HEK293 (cell line): ENCODE measurements at regions not wholly inside any gene's neighbourhood (a gene's known extent, or its start where the extent isn't known, plus 50 kb on each side); places are given as distances from the start of the nearest gene placed in this dataset.

Source experiments
- CTCF ChIA-PET: fragments of 350-600 bp; formaldehyde crosslinking; extraction: SDS; loops from one replicate; lab custom pipeline; 2021; ENCODE audit warnings: antibody characterized with exemption; lab: Yijun Ruan, JAX
- POLR2A ChIA-PET: fragments of 300-600 bp; formaldehyde crosslinking; extraction: SDS; loops from one replicate; lab custom pipeline; 2020; ENCODE audit warnings: antibody characterized with exemption, inconsistent platforms; lab: Yijun Ruan, JAX
- H3K27ac ChIP-seq: fragments of 200-500 bp; sonication (Bioruptor generic); 2 replicates; pipeline ENCODE4 v1.5.1; 2014; ENCODE audit warnings: low read depth, low read length, control low read depth, inconsistent platforms; ENCODE audit errors: extremely low read depth
- H3K36me3 ChIP-seq, 2 experiments: fragments of 200-500 bp in 1 of 2; sonication (Bioruptor generic) in 1 of 2; 1 replicate in 1 of 2; 2 replicates in 1 of 2; pipeline ENCODE4 v1.5.1; 2014 to 2017; ENCODE audit warnings: inconsistent platforms in 2 of 2, low read length in 2 of 2; ENCODE audit not compliant: control insufficient read depth in 2 of 2, insufficient read depth in 1 of 2
- H3K4me1 ChIP-seq: fragments of 200-500 bp; sonication (Bioruptor generic); 2 replicates; pipeline ENCODE4 v1.5.1; 2014; ENCODE audit warnings: mild to moderate bottlenecking, low read length, inconsistent platforms; ENCODE audit not compliant: control insufficient read depth, insufficient read depth
- H3K4me3 ChIP-seq: 2 replicates; pipeline ENCODE4 v1.5.1; 2011; ENCODE audit warnings: low read depth, mild to moderate bottlenecking, control low read depth, low read length, moderate library complexity
- H3K9me3 ChIP-seq: fragments of 200-500 bp; sonication (Bioruptor generic); 2 replicates; pipeline ENCODE4 v1.5.1; 2014; ENCODE audit warnings: low read depth, low read length, inconsistent platforms; ENCODE audit not compliant: control insufficient read depth, insufficient read depth
- BCL11A ChIP-seq: fragments of 450-650 bp; formaldehyde crosslinking; IDR thresholded peaks from 2 replicates; pipeline ENCODE4 v1.5.1; 2016; ENCODE audit warnings: low read depth, missing biosample characterization, missing genetic modification characterization
- GLI4 ChIP-seq: fragments of 450-650 bp; formaldehyde crosslinking; IDR thresholded peaks from 2 replicates; pipeline ENCODE4 v1.5.1; 2016; ENCODE audit warnings: missing biosample characterization, missing genetic modification characterization
- ZBTB20 ChIP-seq: fragments of 450-650 bp; formaldehyde crosslinking; IDR thresholded peaks from 2 replicates; pipeline ENCODE4 v1.5.1; 2016; ENCODE audit warnings: missing biosample characterization, missing genetic modification characterization
- ZBTB8A ChIP-seq: fragments of 450-650 bp; formaldehyde crosslinking; IDR thresholded peaks from 2 replicates; pipeline ENCODE4 v1.5.1; 2016; ENCODE audit warnings: missing biosample characterization, missing genetic modification characterization
- ZFP69B ChIP-seq: fragments of 450-650 bp; formaldehyde crosslinking; IDR thresholded peaks from 2 replicates; pipeline ENCODE4 v1.5.1; 2016; ENCODE audit warnings: missing biosample characterization, missing genetic modification characterization
- ZNF138 ChIP-seq: fragments of 450-650 bp; formaldehyde crosslinking; IDR thresholded peaks from 2 replicates; pipeline ENCODE4 v1.5.1; 2016; ENCODE audit warnings: missing biosample characterization, missing genetic modification characterization, borderline replicate concordance
- ZNF140 ChIP-seq: fragments of 450-650 bp; formaldehyde crosslinking; IDR thresholded peaks from 2 replicates; pipeline ENCODE4 v1.5.1; 2016; ENCODE audit warnings: missing biosample characterization, missing genetic modification characterization
- ZNF404 ChIP-seq: fragments of 450-650 bp; formaldehyde crosslinking; IDR thresholded peaks from 2 replicates; pipeline ENCODE4 v1.5.1; 2017; ENCODE audit warnings: missing biosample characterization, missing genetic modification characterization
- ZNF510 ChIP-seq: fragments of 450-650 bp; formaldehyde crosslinking; IDR thresholded peaks from 2 replicates; pipeline ENCODE4 v1.5.1; 2018; ENCODE audit warnings: mild to moderate bottlenecking, missing genetic modification characterization, missing biosample characterization; ENCODE audit not compliant: insufficient replicate concordance
- ZNF529 ChIP-seq: fragments of 450-650 bp; formaldehyde crosslinking; IDR thresholded peaks from 2 replicates; pipeline ENCODE4 v1.5.1; 2017; ENCODE audit warnings: missing genetic modification characterization, missing biosample characterization; ENCODE audit not compliant: insufficient replicate concordance
- ZNF544 ChIP-seq: fragments of 450-650 bp; formaldehyde crosslinking; IDR thresholded peaks from 2 replicates; pipeline ENCODE4 v1.5.0; 2017; ENCODE audit warnings: missing biosample characterization, missing genetic modification characterization
- ZNF548 ChIP-seq: fragments of 450-650 bp; formaldehyde crosslinking; IDR thresholded peaks from 2 replicates; pipeline ENCODE4 v1.5.1; 2016; ENCODE audit warnings: missing biosample characterization, missing genetic modification characterization
- ZNF654 ChIP-seq: fragments of 450-650 bp; formaldehyde crosslinking; IDR thresholded peaks from 2 replicates; pipeline ENCODE4 v1.5.1; 2016; ENCODE audit warnings: low read depth, missing biosample characterization, missing genetic modification characterization
- ZNF677 ChIP-seq: fragments of 450-650 bp; IDR thresholded peaks from 2 replicates; pipeline ENCODE4 v1.5.0; 2018; ENCODE audit warnings: missing biosample characterization, mild to moderate bottlenecking, missing genetic modification characterization, moderate library complexity
- ZNF776 ChIP-seq: fragments of 450-650 bp; formaldehyde crosslinking; IDR thresholded peaks from 2 replicates; pipeline ENCODE4 v1.5.0; 2017; ENCODE audit warnings: missing biosample characterization, missing genetic modification characterization, borderline replicate concordance
- ZNF792 ChIP-seq: fragments of 450-650 bp; formaldehyde crosslinking; IDR thresholded peaks from 2 replicates; pipeline ENCODE4 v1.5.1; 2016; ENCODE audit warnings: missing biosample characterization, missing genetic modification characterization
- ZSCAN30 ChIP-seq: fragments of 450-650 bp; IDR thresholded peaks from 2 replicates; pipeline ENCODE4 v1.5.1; 2018; ENCODE audit warnings: missing biosample characterization, mild to moderate bottlenecking, missing genetic modification characterization, moderate library complexity
- TF ChIP-seq, protein P1 (sequence below): fragments of 450-650 bp; IDR thresholded peaks from 2 replicates; pipeline ENCODE4 v1.5.1; 2018; ENCODE audit warnings: missing biosample characterization, missing genetic modification characterization
- TF ChIP-seq, protein P2 (sequence below): fragments of 450-650 bp; formaldehyde crosslinking; conservative IDR thresholded peaks from 2 replicates; pipeline ENCODE4 v1.5.1; 2016; ENCODE audit warnings: low read depth, missing biosample characterization, missing genetic modification characterization
- TF ChIP-seq, protein P3 (sequence below): fragments of 450-650 bp; formaldehyde crosslinking; IDR thresholded peaks from 2 replicates; pipeline ENCODE4 v1.5.1; 2016; ENCODE audit warnings: missing biosample characterization, missing genetic modification characterization
- TF ChIP-seq, protein P4 (sequence below): fragments of 450-650 bp; formaldehyde crosslinking; IDR thresholded peaks from 2 replicates; pipeline ENCODE4 v1.5.1; 2016; ENCODE audit warnings: missing biosample characterization, missing genetic modification characterization

DNA sequence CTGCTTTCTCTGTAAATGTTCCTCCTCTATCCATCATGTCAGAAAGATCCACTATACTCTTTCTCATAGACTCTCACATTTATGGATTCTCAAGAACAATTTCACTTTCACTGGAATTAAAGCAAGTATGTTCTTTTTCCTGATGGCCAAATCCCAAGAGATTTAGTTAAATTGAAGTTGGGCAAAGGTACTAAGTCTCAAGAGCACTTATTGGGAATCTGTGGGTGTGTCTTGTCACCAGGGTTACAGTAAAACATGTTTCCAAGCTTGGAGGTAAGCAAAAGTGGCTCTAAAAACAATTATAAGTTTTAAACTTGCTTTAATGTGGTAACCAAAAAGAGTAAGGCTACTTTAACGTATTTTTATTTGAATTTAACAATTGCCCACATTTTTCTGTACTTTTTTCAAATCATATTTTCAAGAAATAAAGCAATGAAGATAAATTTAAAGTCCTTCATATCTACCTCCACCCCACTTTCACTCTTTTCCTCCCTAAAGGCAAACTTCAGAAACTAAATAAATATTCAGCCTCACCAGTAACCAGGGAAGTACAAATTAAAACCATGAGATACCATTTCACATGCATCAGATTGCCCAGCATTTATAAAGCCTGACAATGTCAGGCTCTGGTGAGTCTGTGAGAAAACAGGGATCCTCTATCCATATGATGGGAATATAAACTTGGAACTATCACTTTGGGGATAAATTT lies 387.4 kb downstream of the CETN3 start:
- Histone ChIP-seq H3K4me3 (no peak overlapping the region), H3K36me3 (no peaks in the 10 kb centered on the region), H3K9me3 (no peaks in the 10 kb centered on the region), H3K27ac (no peak overlapping the region), H3K4me1 (no peaks in the 10 kb centered on the region)
- ChIA-PET CTCF (no interaction called here), POLR2A (no interaction called here)
- TF ChIP-seq ZNF544 (tag by site-specific recombination) (no peak), ZSCAN30 (tag by site-specific recombination) (no peak), ZNF548 (tag by site-specific recombination) (no peak), ZBTB20 (tag by site-specific recombination) (no peak), BCL11A (no peak), ZFP69B (no peak), GLI4 (tag by site-specific recombination) (no peak), ZNF792 (tag by site-specific recombination) (no peak), ZNF776 (tag by site-specific recombination) (no peak), ZBTB8A (tag by site-specific recombination) (no peak)
- TF ChIP-seq, protein P1, sequence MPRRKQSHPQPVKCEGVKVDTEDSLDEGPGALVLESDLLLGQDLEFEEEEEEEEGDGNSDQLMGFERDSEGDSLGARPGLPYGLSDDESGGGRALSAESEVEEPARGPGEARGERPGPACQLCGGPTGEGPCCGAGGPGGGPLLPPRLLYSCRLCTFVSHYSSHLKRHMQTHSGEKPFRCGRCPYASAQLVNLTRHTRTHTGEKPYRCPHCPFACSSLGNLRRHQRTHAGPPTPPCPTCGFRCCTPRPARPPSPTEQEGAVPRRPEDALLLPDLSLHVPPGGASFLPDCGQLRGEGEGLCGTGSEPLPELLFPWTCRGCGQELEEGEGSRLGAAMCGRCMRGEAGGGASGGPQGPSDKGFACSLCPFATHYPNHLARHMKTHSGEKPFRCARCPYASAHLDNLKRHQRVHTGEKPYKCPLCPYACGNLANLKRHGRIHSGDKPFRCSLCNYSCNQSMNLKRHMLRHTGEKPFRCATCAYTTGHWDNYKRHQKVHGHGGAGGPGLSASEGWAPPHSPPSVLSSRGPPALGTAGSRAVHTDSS (tag by site-specific recombination): no peak

DNA sequence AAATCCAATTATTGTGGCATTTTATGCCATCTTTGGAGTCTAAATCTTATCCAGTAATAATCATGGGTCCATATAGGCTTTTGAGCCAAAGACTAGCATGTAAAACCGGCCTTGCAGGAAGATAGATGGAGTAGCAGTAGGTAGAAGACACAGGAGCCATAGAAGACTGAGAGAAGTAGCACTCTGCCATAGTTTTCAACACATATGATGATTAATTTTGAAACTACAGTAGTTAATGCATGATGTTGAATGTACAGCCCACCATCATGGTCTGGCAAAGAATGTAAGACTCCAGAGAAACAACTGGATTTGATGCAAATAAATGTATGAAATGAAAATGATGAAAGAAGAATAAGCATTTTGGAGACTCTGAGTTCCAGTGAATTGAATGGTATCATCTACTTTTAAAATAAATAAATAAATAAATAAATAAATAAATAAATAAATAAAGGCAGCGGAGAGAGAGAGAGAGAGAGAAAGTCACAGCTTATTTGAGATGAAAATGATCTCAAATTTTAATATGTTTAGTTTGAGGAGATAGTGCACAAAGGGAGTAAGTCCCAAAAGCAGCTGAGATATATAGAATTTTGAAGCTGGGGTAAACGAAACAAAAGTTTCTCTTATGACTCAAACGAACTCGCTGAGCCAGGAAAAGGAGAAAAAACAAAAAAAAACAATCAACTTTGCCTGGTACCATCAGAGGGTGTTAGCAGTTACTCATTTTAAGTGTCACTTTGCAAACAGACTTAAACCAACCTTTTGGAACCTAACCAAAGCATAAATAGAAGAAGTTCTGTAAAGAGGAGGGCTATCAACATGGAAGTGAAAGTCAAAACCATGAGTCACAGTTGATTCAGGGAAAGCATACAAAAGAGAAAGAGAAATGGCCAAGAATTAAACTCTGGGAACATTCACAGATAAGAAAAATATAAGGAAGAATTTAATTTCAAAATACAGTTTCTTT lies 388.7 kb downstream of the CETN3 start:
- Histone ChIP-seq H3K36me3 (no peaks in the 10 kb centered on the region), H3K27ac (peak overlapping the region; percentile 39; the same call in 1 of the 2 replicates), H3K4me3 (peak overlapping the region; percentile 19), H3K9me3 (no peaks in the 10 kb centered on the region), H3K4me1 (no peaks in the 10 kb centered on the region)
- CTCF ChIA-PET: no interaction called here
- POLR2A ChIA-PET: no interaction called here
- TF ChIP-seq ZNF404: 0 out of 2 replicates have a peak, but pooled peaks have one; percentile 52
- TF ChIP-seq ZNF510 (tag by site-specific recombination): peak; percentile 85
- TF ChIP-seq, protein P2, sequence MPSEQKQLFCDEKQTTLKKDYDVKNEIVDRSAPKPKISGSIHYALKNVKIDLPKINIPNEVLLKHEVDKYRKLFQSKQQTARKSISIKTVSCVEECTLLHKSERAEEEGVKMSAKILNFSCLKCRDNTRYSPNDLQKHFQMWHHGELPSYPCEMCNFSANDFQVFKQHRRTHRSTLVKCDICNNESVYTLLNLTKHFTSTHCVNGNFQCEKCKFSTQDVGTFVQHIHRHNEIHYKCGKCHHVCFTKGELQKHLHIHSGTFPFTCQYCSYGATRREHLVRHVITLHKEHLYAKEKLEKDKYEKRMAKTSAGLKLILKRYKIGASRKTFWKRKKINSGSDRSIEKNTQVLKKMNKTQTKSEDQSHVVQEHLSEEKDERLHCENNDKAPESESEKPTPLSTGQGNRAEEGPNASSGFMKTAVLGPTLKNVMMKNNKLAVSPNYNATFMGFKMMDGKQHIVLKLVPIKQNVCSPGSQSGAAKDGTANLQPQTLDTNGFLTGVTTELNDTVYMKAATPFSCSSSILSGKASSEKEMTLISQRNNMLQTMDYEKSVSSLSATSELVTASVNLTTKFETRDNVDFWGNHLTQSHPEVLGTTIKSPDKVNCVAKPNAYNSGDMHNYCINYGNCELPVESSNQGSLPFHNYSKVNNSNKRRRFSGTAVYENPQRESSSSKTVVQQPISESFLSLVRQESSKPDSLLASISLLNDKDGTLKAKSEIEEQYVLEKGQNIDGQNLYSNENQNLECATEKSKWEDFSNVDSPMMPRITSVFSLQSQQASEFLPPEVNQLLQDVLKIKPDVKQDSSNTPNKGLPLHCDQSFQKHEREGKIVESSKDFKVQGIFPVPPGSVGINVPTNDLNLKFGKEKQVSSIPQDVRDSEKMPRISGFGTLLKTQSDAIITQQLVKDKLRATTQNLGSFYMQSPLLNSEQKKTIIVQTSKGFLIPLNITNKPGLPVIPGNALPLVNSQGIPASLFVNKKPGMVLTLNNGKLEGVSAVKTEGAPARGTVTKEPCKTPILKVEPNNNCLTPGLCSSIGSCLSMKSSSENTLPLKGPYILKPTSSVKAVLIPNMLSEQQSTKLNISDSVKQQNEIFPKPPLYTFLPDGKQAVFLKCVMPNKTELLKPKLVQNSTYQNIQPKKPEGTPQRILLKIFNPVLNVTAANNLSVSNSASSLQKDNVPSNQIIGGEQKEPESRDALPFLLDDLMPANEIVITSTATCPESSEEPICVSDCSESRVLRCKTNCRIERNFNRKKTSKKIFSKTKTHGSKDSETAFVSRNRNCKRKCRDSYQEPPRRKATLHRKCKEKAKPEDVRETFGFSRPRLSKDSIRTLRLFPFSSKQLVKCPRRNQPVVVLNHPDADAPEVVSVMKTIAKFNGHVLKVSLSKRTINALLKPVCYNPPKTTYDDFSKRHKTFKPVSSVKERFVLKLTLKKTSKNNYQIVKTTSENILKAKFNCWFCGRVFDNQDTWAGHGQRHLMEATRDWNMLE: peak; percentile 88
- TF ChIP-seq ZNF677 (tag by site-specific recombination): no peak
- TF ChIP-seq, protein P3, sequence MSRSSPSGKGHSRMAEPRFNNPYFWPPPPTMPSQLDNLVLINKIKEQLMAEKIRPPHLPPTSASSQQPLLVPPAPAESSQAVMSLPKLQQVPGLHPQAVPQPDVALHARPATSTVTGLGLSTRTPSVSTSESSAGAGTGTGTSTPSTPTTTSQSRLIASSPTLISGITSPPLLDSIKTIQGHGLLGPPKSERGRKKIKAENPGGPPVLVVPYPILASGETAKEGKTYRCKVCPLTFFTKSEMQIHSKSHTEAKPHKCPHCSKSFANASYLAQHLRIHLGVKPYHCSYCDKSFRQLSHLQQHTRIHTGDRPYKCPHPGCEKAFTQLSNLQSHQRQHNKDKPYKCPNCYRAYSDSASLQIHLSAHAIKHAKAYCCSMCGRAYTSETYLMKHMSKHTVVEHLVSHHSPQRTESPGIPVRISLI (tag by site-specific recombination): 0 out of 2 replicates have a peak, but pooled peaks have one; percentile 41
- peak; percentile 60 for TF ChIP-seq ZNF654 (tag by site-specific recombination)
- TF ChIP-seq, protein P4, sequence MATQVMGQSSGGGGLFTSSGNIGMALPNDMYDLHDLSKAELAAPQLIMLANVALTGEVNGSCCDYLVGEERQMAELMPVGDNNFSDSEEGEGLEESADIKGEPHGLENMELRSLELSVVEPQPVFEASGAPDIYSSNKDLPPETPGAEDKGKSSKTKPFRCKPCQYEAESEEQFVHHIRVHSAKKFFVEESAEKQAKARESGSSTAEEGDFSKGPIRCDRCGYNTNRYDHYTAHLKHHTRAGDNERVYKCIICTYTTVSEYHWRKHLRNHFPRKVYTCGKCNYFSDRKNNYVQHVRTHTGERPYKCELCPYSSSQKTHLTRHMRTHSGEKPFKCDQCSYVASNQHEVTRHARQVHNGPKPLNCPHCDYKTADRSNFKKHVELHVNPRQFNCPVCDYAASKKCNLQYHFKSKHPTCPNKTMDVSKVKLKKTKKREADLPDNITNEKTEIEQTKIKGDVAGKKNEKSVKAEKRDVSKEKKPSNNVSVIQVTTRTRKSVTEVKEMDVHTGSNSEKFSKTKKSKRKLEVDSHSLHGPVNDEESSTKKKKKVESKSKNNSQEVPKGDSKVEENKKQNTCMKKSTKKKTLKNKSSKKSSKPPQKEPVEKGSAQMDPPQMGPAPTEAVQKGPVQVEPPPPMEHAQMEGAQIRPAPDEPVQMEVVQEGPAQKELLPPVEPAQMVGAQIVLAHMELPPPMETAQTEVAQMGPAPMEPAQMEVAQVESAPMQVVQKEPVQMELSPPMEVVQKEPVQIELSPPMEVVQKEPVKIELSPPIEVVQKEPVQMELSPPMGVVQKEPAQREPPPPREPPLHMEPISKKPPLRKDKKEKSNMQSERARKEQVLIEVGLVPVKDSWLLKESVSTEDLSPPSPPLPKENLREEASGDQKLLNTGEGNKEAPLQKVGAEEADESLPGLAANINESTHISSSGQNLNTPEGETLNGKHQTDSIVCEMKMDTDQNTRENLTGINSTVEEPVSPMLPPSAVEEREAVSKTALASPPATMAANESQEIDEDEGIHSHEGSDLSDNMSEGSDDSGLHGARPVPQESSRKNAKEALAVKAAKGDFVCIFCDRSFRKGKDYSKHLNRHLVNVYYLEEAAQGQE (tag by site-specific recombination): no peak; the same call in 1 of the 2 replicates
- TF ChIP-seq ZNF529: no peak
- peak; percentile 94 for TF ChIP-seq ZNF140 (tag by site-specific recombination)
- peak; percentile 99 for TF ChIP-seq ZNF138 (tag by site-specific recombination)
